ENCODE measurements at regions not wholly inside any gene's neighbourhood (a gene's known extent, or its start where the extent isn't known, plus 50 kb on each side); places are given as distances from the start of the nearest gene placed in this dataset.

DNA sequence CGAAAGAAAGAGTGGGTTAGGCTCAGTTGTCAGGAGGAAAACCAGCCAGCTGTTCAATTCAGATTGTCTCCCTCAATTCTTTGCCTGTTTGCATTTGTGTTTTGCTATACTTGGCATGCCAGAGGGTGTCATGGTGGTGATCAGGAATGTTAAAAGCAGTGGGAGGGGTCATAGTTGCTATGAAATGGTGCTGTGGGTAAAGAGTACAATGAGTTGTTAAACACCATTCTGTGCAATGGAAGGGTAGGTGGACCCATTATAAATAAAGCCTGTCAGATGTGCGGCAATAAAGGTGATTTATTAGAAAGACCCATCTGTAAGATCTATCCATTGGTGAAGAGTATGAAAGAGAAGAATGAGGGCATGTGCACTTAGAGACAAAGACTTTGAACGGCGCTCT, 82.2 kb downstream of the MRPL32 start:
- Histone ChIP-seq H2BK12ac (ENCODE audit: insufficient read length, low read depth, low read length) (no peak overlapping the region), H3K56ac (ENCODE audit: insufficient read length, low read depth, low read length) (no peak overlapping the region), H2BK120ac (ENCODE audit: low read depth, low read length, poor library complexity, severe bottlenecking) (no peak overlapping the region), H3K23ac (ENCODE audit: insufficient read length, low read depth, low read length) (no peak overlapping the region), H4K8ac (replicated peaks; ENCODE audit: insufficient read length, low read depth, low read length) (no peak overlapping the region), H3K4me2 (ENCODE audit: insufficient read depth, insufficient read length, low read length) (no peak overlapping the region), H2BK20ac (ENCODE audit: low read depth, low read length, poor library complexity, severe bottlenecking) (no peak overlapping the region), H3K4ac (ENCODE audit: low read depth, low read length) (no peak overlapping the region), H4K91ac (ENCODE audit: insufficient read length, low read depth, low read length) (no peak overlapping the region), H3K79me2 (ENCODE audit: insufficient read depth, low read length) (no peaks in the 10 kb centered on the region), H4K5ac (ENCODE audit: insufficient read length, low read depth, low read length) (no peak overlapping the region), H3K79me1 (ENCODE audit: insufficient read depth, low read depth, low read length, poor library complexity, severe bottlenecking) (no peaks in the 10 kb centered on the region), H3K14ac (ENCODE audit: insufficient read depth, low read length) (no peak overlapping the region), H3K23me2 (ENCODE audit: insufficient read length, low read depth, low read length, poor library complexity, severe bottlenecking) (no peaks in the 10 kb centered on the region), H3K9ac (ENCODE audit: extremely low read depth, insufficient read length, low read length) (no peak overlapping the region), H3K27me3 (ENCODE audit: insufficient read depth, low read length) (no peaks in the 10 kb centered on the region), H3K4me1 (ENCODE audit: insufficient read depth, low read length) (no peaks in the 10 kb centered on the region), H2AFZ (ENCODE audit: low read length) (no peak overlapping the region), H3K18ac (ENCODE audit: insufficient read length, low read depth, low read length) (no peak overlapping the region), H2AK5ac (ENCODE audit: insufficient read length, low read length) (no peak overlapping the region), H3K27ac (ENCODE audit: insufficient read length, low read depth, low read length) (no peak overlapping the region), H3T11ph (ENCODE audit: low read length) (no peak overlapping the region), H2BK5ac (ENCODE audit: insufficient read length, low read length) (no peak overlapping the region), H3K9me3 (ENCODE audit: control insufficient read depth, low read depth, low read length) (no peaks in the 10 kb centered on the region), H4K20me1 (ENCODE audit: control insufficient read depth, insufficient read depth, insufficient read length) (no peaks in the 10 kb centered on the region), H2BK15ac (ENCODE audit: low read depth, low read length) (no peak overlapping the region)
- Mint-ChIP-seq H3K27me3 (ENCODE audit: low read depth) (no peaks in the 10 kb centered on the region), H3K9me3 (peaks cover 0 to 3% of the 10 kb centered on the region in 2 experiments; a peak in 2 of 5 replicates), H3K27ac (no peak overlapping the region), H3K4me3 (no peak overlapping the region), H3K36me3 (ENCODE audit: insufficient read depth in 1 of 3, low read depth in 3 of 3) (peaks cover 0 to 4% (median 0%) of the 10 kb centered on the region in 3 experiments; a peak in 1 of 7 replicates), H3K4me1 (peaks cover 16 to 22% of the 10 kb centered on the region in 2 experiments)
- DNase-seq: no peak
- TF ChIP-seq CTCF (conservative IDR thresholded peaks at IDR 0.05): no peak
- no CpG with 5 or more reads among the region's 4 CpGs for WGBS (ENCODE audit: extremely low coverage, insufficient read length, low lambda C conversion rate)

Data from H9 (cell line).